GM21576 (cell line): ENCODE measurements at regions not wholly inside any gene's neighbourhood (a gene's known extent, or its start where the extent isn't known, plus 50 kb on each side); places are given as distances from the start of the nearest gene placed in this dataset.
"Not testable (repeated sequence)": the region's sequence is repeated elsewhere in the genome, so short reads cannot be mapped to it uniquely, and the experiment has no call there.

ENCODE experiments used
- ATAC-seq: cut with Tn5 transposase; IDR thresholded peaks from one replicate; pipeline ENCODE4 v1.9.1; 2021; ENCODE audit warnings: mild to moderate bottlenecking, moderate library complexity; ENCODE audit not compliant: unreplicated experiment

DNA sequence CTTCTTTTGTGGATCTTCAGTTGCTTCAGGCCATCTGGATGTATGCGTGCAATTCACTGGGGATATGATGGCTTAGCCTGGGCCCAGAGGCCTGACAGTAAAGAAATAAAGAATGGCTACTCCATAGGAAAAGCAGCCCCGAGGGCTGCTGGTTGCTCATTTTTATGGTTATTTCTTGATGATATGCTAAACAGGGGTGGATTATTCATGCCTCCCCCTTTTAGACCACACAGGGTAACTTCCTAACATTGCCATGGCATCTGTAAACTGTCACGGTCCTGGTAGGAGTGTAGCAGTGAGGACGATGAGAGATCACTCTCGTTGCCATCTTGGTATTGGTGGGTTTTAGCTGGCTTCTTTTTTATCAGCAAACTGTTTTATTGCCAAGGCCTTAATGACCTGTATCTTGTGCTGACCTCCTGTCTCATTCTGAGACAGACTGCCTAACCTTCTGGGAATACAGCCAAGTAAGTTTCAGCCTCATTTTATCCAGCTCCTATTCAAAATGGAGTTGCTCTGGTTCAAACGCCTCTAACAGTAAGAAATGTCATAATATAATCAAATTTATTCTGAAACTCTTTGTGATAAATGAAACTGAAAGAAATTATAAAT lies 60.5 kb downstream of the DSEL start:
- ATAC-seq, result no peak

DNA sequence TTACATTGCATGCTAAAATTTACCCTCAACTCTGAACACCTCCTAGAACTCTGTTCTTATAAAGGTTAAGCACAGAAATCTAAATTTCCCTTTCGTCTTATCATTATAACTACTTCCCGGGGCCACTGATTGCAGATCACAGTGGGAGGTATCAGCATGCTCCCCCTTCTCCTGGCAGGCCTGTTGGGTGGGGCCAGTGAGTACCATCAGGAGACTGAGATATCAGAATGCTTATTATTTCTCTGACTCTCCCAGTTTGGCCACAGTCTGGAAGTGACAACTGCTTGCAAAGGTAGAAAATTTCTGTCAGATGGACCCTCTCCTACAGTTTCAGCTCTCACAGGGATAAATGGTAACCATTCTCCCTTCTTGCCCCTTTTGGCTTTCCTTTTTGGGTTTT lies 62.6 kb downstream of the DSEL start:
- no peak for ATAC-seq

DNA sequence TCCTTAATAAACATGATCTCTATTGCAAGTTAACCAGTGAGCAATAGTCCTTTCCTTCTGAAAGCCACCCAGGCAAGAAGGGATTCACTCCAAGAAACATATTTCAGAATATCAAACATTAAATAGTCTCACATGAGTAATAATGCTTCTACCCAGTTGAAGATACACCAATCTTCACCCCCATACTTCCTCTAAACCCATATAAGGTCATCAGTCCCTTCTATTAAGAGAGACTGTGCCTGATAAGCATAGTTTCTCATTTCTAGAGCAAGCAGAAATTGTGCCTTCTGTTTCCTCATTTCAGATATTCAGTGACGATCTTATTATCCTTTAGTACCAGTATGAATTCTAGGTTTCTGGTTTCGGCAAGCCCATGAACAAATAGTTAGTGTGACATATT lies 64.6 kb downstream of the DSEL start:
- ATAC-seq, result no peak

DNA sequence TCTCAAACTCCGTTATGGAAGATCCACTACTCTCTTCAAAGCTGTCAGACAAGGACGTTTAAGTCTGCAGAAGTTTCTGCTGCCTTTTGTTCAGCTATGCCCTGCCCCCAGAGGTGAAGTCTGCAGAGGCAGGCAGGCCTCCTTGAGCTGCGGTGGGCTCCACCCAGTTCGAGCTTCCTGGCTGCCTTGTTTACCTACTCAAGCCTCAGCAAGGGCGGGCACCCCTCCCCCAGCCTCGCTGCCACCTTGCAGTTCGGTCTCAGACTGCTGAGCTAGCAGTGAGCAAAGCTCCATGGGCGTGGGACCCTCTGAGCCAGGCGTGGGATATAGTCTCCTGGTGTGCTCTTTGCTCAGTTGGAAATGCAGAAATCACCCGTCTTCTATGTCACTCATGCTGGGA lies 65.4 kb downstream of the DSEL start:
- not testable (repeated sequence) for ATAC-seq

- ATAC-seq, result no peak
Measured at GRCh38 chr18:67433971-67434370, 82.5 kb downstream of the DSEL start.

DNA sequence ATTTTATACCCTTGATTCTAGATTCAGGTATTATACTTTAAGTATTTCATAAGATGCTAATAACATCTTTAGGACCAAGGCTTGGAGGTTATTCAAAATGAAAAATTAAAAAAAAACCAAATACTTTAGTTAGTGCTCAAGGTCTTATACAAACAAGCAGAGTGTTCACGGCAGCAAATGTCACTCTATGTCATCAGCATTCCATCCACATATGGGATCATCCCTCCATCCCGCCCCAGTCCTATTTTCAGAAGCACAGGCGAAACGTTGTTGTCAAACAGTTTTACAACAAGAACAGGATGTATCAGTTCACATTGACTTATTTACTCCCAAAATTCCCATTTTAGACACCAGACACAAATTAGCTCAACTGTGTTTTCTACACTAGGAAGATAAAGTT lies 83.7 kb downstream of the DSEL start:
- ATAC-seq, result no peak

DNA sequence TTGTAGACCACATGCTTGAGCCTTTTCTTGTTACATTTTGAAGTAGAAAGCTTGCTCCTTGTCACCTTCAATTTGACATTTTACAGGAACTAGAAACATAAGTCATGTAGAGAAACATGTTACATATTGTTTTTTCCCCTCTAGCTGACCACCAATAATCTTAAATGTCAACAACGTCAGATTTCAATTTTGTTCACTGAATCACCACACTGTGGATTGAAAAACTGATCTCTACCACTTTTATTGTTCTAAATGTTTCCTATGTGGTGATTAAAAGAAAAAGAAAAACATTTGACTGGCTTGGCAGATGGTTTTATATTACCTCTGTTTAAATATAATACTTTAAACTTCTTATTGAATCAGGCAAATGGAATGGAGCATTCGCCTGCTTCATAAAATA lies 87.7 kb downstream of the DSEL start:
- ATAC-seq, result no peak

DNA sequence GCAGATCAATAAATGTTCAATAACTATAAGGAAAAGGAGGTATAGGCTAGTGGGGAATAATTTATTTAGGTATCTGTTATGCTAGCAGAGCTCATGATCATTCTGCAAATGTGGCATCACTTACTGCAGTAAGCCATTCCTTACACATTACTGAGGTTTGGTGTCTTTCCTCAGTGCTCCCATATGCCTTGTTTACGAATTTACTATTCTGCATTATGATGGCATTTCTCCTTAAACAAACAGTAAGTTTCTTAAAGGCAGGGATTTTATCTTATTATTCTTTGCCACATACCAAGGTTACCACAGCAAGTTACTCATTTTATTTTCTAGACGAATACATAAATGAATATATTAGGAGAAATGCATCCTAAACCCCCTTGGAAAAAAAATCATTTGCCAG lies 88.4 kb downstream of the DSEL start:
- no peak for ATAC-seq

DNA sequence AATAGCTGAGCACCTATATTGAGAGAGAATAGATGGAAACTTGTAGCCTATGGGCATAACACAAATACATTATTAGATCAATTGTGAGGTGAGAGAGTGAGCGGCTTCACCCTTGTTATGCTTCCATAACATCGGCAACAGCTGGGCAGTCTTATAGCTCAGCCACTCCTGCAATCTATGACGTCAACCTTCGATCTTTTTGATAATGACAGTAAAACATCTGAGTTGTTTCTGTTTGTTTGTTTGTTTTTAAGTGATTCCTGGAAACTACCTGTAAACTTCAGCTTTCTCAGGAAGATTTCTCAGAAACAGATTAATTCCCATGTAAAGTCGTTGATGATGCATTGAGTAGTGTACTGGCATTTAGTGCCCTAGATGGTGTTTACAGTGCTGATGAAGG lies 90.0 kb downstream of the DSEL start:
- no peak for ATAC-seq

DNA sequence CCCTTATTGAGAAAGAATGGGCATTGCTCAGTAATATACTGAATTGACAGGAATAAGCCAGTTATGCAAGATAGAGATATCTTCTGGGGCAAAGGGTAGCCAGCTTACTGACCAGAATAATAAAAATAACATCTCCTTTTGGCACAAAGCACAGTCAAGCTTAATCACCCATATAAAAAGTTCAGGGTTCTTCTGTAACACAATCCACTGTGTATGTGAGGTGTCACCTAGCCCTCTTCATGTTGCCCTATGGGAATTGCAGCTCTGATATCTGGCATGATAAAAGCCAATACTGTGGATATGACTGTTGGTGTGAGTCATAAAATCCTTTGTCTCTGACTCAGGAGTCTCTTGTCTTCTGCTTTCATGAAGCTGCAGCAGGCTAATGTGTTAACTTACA lies 90.8 kb downstream of the DSEL start:
- ATAC-seq, result no peak

GRCh38 chr18:67421651-67422050 lies 94.9 kb downstream of the DSEL start:
- no peak for ATAC-seq

DNA sequence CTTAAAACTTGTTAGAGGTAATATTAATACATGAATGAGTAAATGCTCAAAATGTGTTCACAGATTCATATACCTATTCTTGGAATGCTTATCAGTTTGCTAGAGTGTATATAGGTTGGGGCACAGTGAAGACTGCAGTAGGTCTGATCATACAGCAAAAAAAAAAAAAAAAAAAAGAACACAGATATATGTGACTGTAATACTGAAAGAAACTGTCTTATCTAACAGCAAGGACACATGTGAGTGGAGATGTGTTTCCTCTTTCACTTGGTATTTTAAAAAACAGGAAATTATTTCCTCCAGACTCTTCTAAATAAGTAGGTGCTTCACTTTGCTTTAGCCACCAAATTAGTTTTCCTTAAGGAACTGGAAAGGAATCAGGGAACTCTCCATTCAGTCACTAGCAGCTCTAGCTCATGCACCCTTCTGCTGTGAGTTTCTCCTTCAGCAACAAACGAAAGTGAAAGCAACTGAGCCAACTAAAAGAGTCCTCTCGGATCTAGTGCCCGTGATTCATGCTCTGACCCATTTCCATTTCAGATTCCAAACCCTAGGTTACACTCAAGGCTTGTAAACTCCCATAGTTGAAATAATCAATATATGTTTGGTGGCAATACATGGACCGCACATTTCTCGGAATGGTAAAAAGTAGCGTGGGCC lies 98.5 kb downstream of the DSEL start:
- ATAC-seq, result peak; percentile 86

GRCh38 chr18:67411116-67411515 lies 105.4 kb downstream of the DSEL start:
- no peak for ATAC-seq

DNA sequence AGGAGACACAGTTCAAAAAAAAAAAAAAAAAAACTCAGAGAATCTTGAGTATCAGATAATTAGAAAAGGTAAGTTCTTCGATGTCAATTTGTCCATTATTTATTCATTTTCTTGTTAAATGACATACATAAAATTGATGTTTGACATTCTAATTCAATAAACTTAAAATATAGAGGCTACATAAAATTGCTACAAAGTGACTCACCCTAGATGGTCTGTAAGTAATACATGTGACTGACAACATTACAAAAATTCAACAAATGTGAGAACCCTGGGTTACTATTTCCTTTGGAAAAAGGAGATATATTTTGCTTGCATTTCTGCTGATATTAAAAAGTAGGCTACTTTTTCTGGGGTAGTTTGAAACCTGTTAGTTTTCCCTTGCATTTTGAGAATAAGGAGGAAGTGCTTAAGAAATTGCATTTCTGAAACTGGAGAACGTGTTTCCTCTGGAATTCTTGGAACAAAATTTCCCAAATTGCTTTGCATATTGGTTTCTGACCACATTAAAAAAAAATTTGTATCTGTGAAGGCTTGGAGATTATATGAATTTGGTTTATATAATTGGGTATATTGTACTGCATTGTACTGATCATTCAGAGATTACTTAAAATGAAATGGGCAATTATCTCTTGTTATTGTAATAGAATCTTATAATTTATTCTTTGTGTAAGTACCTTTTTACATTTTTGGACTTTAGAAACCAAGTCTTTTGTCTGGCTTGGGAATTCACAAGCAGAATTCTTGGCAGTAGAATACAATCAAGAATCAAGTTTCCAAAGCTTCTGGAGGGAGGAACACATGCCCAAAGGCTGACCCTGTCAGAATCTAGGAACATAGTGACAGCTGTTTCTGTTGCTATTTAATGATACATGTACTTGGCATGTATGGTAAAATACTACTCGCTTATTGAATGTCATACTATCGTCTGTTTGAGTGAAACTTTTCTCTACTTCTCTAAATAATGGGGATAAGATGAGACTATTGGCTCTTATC lies 106.1 kb downstream of the DSEL start:
- ATAC-seq, result no peak

GRCh38 chr18:67408240-67408639 lies 108.3 kb downstream of the DSEL start:
- no peak for ATAC-seq

DNA sequence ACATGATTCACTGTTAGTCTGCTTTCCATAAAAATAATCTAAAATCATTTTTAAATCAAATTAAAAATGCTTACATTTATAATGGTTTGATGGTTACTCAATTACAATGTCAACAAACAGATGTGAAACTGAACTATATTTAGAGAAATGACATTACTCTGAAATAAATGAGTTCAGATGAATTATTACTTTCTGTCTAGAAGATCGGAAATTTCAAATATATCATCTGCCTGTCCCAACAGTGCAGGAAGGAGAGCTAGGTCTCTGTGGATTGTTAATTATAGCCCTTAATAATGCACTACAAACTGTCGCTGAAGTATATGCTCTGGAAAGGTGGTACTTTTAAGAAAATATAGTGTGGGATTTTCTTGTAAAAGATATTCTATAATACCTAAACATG lies 109.8 kb downstream of the DSEL start:
- no peak for ATAC-seq

DNA sequence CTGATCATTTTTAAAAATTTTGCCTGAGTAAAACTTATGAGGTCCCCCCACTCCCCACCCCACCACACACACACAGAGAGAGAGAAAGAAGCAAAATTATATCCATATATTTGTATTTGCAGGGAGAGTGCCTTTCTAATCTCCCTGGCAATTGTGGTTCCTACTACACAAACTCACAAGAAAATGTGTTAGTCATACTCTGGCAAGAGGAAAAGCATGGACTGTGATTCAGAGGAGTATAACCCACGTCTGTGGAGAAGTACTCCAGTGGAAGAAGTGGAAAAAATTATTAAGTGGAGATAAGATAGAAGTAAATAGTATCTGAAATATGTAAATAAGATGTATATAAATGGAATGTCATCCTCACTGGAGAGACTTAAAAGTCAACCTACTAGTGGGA lies 114.0 kb downstream of the DSEL start:
- ATAC-seq, result no peak

- ATAC-seq, result no peak
Measured at GRCh38 chr18:67400502-67401117, 115.9 kb downstream of the DSEL start.

DNA sequence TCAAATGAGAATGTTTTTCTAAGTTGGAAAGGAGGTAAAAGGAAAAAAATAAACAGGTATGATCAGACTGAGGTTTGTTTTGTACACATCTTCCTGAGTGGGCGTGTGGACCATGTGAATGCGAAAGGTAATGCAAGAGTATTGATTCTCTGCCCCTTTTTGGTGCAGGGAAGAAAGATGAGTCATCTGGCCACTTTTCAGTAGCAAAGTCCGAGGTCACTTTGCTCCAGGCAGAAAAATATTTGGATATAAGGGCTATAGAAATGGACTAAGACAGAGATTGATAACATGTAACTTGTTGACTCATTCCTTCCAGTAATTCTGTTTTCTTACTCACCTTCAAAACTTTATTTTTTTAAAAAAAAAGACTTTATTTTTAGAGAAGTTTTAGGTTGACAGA lies 130.5 kb downstream of the DSEL start:
- ATAC-seq, result no peak

DNA sequence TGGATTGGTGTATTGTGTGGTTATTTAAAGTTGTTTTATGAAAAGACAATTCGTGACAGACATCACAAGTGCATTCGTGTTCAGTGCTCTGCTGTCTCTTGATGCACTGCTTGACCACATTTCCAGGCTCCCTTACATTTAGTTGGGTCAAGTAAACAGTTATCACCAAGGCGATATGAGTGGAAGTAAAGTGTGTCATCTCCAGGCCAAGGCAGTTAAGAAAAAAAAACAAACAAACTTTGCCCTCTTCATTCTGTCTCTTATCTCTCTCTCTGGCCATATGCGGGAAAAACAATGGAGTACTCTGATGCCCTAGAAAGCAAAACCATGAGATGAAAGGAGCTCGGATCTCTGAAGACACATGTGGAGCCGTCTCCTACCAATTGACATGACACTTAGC lies 131.1 kb downstream of the DSEL start:
- no peak for ATAC-seq

DNA sequence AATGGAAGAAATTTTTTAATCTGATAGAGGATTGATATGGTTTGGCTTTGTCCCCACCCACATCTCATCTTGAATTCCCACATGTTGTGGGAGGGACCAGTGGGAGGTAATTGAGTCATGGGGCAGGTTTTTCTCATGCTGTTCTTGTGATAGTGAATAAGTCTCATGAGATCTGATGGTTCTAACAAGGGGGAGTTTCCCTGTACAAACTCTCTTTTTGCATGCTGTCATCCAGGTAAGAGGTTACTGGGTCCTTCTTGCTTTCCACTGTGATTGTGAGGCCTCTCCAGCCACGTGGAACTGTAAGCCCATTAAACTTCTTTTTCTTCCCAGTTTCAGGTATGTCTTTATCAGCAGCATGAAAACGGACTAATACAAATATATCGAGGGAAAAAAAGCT lies 132.5 kb downstream of the DSEL start:
- ATAC-seq, result not testable (repeated sequence)
